MM.1S (cell line): ENCODE measurements at regions not wholly inside any gene's neighbourhood (a gene's known extent, or its start where the extent isn't known, plus 50 kb on each side); places are given as distances from the start of the nearest gene placed in this dataset.

Experiments
- DNase-seq: peaks from one replicate; pipeline ENCODE4 v3.0.0-alpha.2; 2015
- H2AFZ ChIP-seq: fragments of 300-600 bp; sonication (generic); 2 replicates; pipeline ENCODE4 v1.6.0; 2016; ENCODE audit warnings: antibody characterized with exemption, low read length
- H3F3A ChIP-seq: fragments of 300-600 bp; sonication (generic); 2 replicates; pipeline ENCODE4 v1.6.1; 2016; ENCODE audit warnings: mild to moderate bottlenecking, antibody characterized with exemption, low read length, moderate library complexity, mixed read lengths; ENCODE audit not compliant: insufficient read depth
- H3K27ac ChIP-seq: fragments of 300-600 bp; sonication (generic); 2 replicates; pipeline ENCODE4 v1.5.1; 2016; ENCODE audit warnings: mild to moderate bottlenecking, low read length
- H3K27me3 ChIP-seq: fragments of 300-600 bp; sonication (generic); replicated peaks from 2 replicates; pipeline ENCODE4 v1.6.0; 2016; ENCODE audit warnings: low read length; ENCODE audit not compliant: insufficient read depth
- H3K36me3 ChIP-seq: fragments of 300-600 bp; sonication (generic); replicated peaks from 2 replicates; pipeline ENCODE4 v1.6.1; 2016; ENCODE audit warnings: mild to moderate bottlenecking, low read length, mixed read lengths; ENCODE audit not compliant: insufficient read depth
- H3K4me1 ChIP-seq: fragments of 300-600 bp; sonication (generic); 2 replicates; pipeline ENCODE4 v1.6.1; 2016; ENCODE audit warnings: low read length, mixed read lengths
- H3K4me2 ChIP-seq: fragments of 300-600 bp; sonication (generic); 2 replicates; pipeline ENCODE4 v1.6.0; 2016; ENCODE audit warnings: low read depth, low read length
- H3K4me3 ChIP-seq: fragments of 300-600 bp; sonication (generic); 2 replicates; pipeline ENCODE4 v1.5.1; 2016; ENCODE audit warnings: low read length, mixed read lengths
- H3K79me2 ChIP-seq: fragments of 300-600 bp; sonication (generic); 2 replicates; pipeline ENCODE4 v1.6.1; 2016; ENCODE audit warnings: mixed run types, low read length, mixed read lengths
- H3K9ac ChIP-seq: fragments of 300-600 bp; sonication (generic); 2 replicates; pipeline ENCODE4 v1.6.1; 2016; ENCODE audit warnings: low read length, mixed read lengths
- H3K9me2 ChIP-seq: fragments of 300-600 bp; sonication (generic); replicated peaks from 2 replicates; pipeline ENCODE4 v1.6.1; 2016; ENCODE audit warnings: mild to moderate bottlenecking, low read length, mixed read lengths; ENCODE audit not compliant: insufficient read depth
- H3K9me3 ChIP-seq: fragments of 300-600 bp; sonication (generic); replicated peaks from 2 replicates; pipeline ENCODE4 v1.6.1; 2016; ENCODE audit warnings: mild to moderate bottlenecking, low read length, mixed read lengths; ENCODE audit not compliant: insufficient read depth
- H4K20me1 ChIP-seq: fragments of 300-600 bp; sonication (generic); 2 replicates; pipeline ENCODE4 v1.6.1; 2016; ENCODE audit warnings: mild to moderate bottlenecking, low read length, moderate library complexity, mixed read lengths; ENCODE audit not compliant: insufficient read depth
- CTCF ChIP-seq: fragments of 300-600 bp; sonication (generic); IDR thresholded peaks from 2 replicates; pipeline ENCODE4 v1.5.1; 2016; ENCODE audit warnings: antibody characterized with exemption, low read length, mixed read lengths
- EZH2 ChIP-seq: fragments of 300-600 bp; sonication (generic); optimal IDR thresholded peaks from 2 replicates; pipeline ENCODE3; 2017; ENCODE audit warnings: low read depth, mild to moderate bottlenecking, antibody characterized with exemption, low read length, mixed read lengths
- EZH2phosphoT487 ChIP-seq: fragments of 300-600 bp; sonication (generic); IDR thresholded peaks from 2 replicates; pipeline ENCODE4 v1.6.1; 2018; ENCODE audit warnings: antibody characterized with exemption, low read length

GRCh38 chr18:73980289-73980979 is 167.2 kb downstream of the FBXO15 start:
- no peak for DNase-seq
- Histone ChIP-seq H2AFZ (no peak overlapping the region), H3K27me3 (no peaks in the 10 kb centered on the region)

GRCh38 chr18:73979742-73980141 is 167.9 kb downstream of the FBXO15 start:
- H3K36me3 ChIP-seq: no peaks in the 10 kb centered on the region

More at GRCh38 chr18:73980289-73980979, 167.2 kb downstream of the FBXO15 start:
- no peak overlapping the region for H3K27ac ChIP-seq
- H3K36me3 ChIP-seq: no peaks in the 10 kb centered on the region
- no peak overlapping the region for H3K4me3 ChIP-seq
- H3K79me2 ChIP-seq: no peaks in the 10 kb centered on the region
- TF ChIP-seq EZH2: no peak
- TF ChIP-seq CTCF: peak; percentile 10; the same call in 1 of the 2 replicates
- H3F3A ChIP-seq: no peaks in the 10 kb centered on the region
- no peaks in the 10 kb centered on the region for H3K4me1 ChIP-seq
- no peak overlapping the region for H3K4me2 ChIP-seq
- no peaks in the 10 kb centered on the region for H4K20me1 ChIP-seq
- no peaks in the 10 kb centered on the region for H3K9me2 ChIP-seq
- H3K9ac ChIP-seq: no peak overlapping the region
- no peaks in the 10 kb centered on the region for H3K9me3 ChIP-seq

GRCh38 chr18:73976433-73976832 is 171.2 kb downstream of the FBXO15 start:
- H2AFZ ChIP-seq: no peak overlapping the region
- H3K4me2 ChIP-seq: no peak overlapping the region
- H3F3A ChIP-seq: no peaks in the 10 kb centered on the region
- H3K27me3 ChIP-seq: no peaks in the 10 kb centered on the region
- no peaks in the 10 kb centered on the region for H3K9me2 ChIP-seq
- no peaks in the 10 kb centered on the region for H3K36me3 ChIP-seq
- no peak overlapping the region for H3K27ac ChIP-seq
- no peak for DNase-seq
- no peaks in the 10 kb centered on the region for H3K79me2 ChIP-seq
- H3K4me1 ChIP-seq: no peaks in the 10 kb centered on the region
- no peaks in the 10 kb centered on the region for H3K9me3 ChIP-seq
- no peak overlapping the region for H3K4me3 ChIP-seq
- H4K20me1 ChIP-seq: no peaks in the 10 kb centered on the region
- H3K9ac ChIP-seq: no peak overlapping the region
- TF ChIP-seq EZH2phosphoT487: no peak
- TF ChIP-seq CTCF: no peak
- no peak for TF ChIP-seq EZH2

More at GRCh38 chr18:73979742-73980141, 167.9 kb downstream of the FBXO15 start:
- no peak for DNase-seq
- Histone ChIP-seq H3K27ac (no peak overlapping the region), H3K4me3 (no peak overlapping the region), H2AFZ (no peak overlapping the region), H3K4me1 (no peaks in the 10 kb centered on the region), H3K27me3 (no peaks in the 10 kb centered on the region), H3K9me3 (no peaks in the 10 kb centered on the region), H4K20me1 (no peaks in the 10 kb centered on the region), H3K79me2 (no peaks in the 10 kb centered on the region), H3F3A (no peaks in the 10 kb centered on the region), H3K9me2 (no peaks in the 10 kb centered on the region), H3K4me2 (no peak overlapping the region), H3K9ac (no peak overlapping the region)
- TF ChIP-seq EZH2: no peak
- TF ChIP-seq CTCF: no peak
- TF ChIP-seq EZH2phosphoT487: no peak
